ENCODE measurements at regions not wholly inside any gene's neighbourhood (a gene's known extent, or its start where the extent isn't known, plus 50 kb on each side); places are given as distances from the start of the nearest gene placed in this dataset.

DNA sequence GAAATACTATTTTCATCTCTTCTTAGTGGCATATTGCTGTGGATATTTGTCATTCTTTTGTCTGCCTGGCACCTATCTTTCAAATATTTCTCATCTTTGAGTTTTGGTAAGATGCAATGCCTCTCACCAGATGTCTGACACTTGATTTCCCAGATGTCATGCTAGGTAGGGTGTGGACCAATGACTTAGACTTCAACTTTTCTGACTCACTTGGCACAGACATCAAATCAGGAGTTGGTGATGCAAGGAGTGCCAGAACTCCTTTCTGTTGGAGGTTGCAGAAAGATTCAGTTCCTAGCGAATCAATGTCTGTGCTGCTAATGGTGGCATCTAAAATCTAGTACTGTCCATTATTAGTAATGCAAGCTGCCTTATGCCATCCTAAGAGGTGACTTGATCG, 216.9 kb upstream of the FERD3L start:
- Histone ChIP-seq H3K14ac (ENCODE audit: insufficient read depth, low read length) (no peak overlapping the region), H3K23me2 (ENCODE audit: insufficient read length, low read depth, low read length, poor library complexity, severe bottlenecking) (no peaks in the 10 kb centered on the region), H3K27ac (ENCODE audit: insufficient read length, low read depth, low read length) (no peak overlapping the region), H3K4me2 (ENCODE audit: insufficient read depth, insufficient read length, low read length) (no peak overlapping the region), H3T11ph (ENCODE audit: low read length) (no peak overlapping the region), H2BK120ac (ENCODE audit: low read depth, low read length, poor library complexity, severe bottlenecking) (no peak overlapping the region), H3K9me3 (ENCODE audit: control insufficient read depth, low read depth, low read length) (no peaks in the 10 kb centered on the region), H3K79me2 (ENCODE audit: insufficient read depth, low read length) (no peaks in the 10 kb centered on the region), H4K8ac (replicated peaks; ENCODE audit: insufficient read length, low read depth, low read length) (no peak overlapping the region), H2AK5ac (ENCODE audit: insufficient read length, low read length) (no peak overlapping the region), H3K9ac (ENCODE audit: extremely low read depth, insufficient read length, low read length) (no peak overlapping the region), H3K79me1 (ENCODE audit: insufficient read depth, low read depth, low read length, poor library complexity, severe bottlenecking) (no peaks in the 10 kb centered on the region), H4K20me1 (ENCODE audit: control insufficient read depth, insufficient read depth, insufficient read length) (no peaks in the 10 kb centered on the region), H3K4me1 (ENCODE audit: insufficient read depth, low read length) (peaks cover 6% of the 10 kb centered on the region; the same call in 1 of the 2 replicates), H3K4ac (ENCODE audit: low read depth, low read length) (no peak overlapping the region), H3K56ac (ENCODE audit: insufficient read length, low read depth, low read length) (no peak overlapping the region), H3K18ac (ENCODE audit: insufficient read length, low read depth, low read length) (no peak overlapping the region), H3K27me3 (ENCODE audit: insufficient read depth, low read length) (no peaks in the 10 kb centered on the region), H2BK15ac (ENCODE audit: low read depth, low read length) (no peak overlapping the region), H2AFZ (ENCODE audit: low read length) (no peak overlapping the region), H2BK5ac (ENCODE audit: insufficient read length, low read length) (no peak overlapping the region), H4K5ac (ENCODE audit: insufficient read length, low read depth, low read length) (no peak overlapping the region), H2BK20ac (ENCODE audit: low read depth, low read length, poor library complexity, severe bottlenecking) (no peak overlapping the region), H4K91ac (ENCODE audit: insufficient read length, low read depth, low read length) (no peak overlapping the region), H2BK12ac (ENCODE audit: insufficient read length, low read depth, low read length) (no peak overlapping the region), H3K23ac (ENCODE audit: insufficient read length, low read depth, low read length) (no peak overlapping the region)
- H3K9me3 Mint-ChIP-seq: no peaks in the 10 kb centered on the region
- TF ChIP-seq, protein P1, sequence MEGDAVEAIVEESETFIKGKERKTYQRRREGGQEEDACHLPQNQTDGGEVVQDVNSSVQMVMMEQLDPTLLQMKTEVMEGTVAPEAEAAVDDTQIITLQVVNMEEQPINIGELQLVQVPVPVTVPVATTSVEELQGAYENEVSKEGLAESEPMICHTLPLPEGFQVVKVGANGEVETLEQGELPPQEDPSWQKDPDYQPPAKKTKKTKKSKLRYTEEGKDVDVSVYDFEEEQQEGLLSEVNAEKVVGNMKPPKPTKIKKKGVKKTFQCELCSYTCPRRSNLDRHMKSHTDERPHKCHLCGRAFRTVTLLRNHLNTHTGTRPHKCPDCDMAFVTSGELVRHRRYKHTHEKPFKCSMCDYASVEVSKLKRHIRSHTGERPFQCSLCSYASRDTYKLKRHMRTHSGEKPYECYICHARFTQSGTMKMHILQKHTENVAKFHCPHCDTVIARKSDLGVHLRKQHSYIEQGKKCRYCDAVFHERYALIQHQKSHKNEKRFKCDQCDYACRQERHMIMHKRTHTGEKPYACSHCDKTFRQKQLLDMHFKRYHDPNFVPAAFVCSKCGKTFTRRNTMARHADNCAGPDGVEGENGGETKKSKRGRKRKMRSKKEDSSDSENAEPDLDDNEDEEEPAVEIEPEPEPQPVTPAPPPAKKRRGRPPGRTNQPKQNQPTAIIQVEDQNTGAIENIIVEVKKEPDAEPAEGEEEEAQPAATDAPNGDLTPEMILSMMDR (conservative IDR thresholded peaks at IDR 0.05): no peak
- H3K27me3 Mint-ChIP-seq (ENCODE audit: low read depth): no peaks in the 10 kb centered on the region
- peaks cover 19 to 24% of the 10 kb centered on the region in 2 experiments for H3K4me1 Mint-ChIP-seq
- H3K27ac Mint-ChIP-seq: no peak overlapping the region
- no peaks in the 10 kb centered on the region for H3K36me3 Mint-ChIP-seq (ENCODE audit: insufficient read depth in 1 of 3, low read depth in 3 of 3)
- WGBS (ENCODE audit: extremely low coverage, insufficient read length, low lambda C conversion rate): no CpG with 5 or more reads among the region's 2 CpGs
- DNase-seq: no peak
- no peak overlapping the region for H3K4me3 Mint-ChIP-seq
